Gastrocnemius medialis (tissue), 4 donors: ENCODE measurements at regions not wholly inside any gene's neighbourhood (a gene's known extent, or its start where the extent isn't known, plus 50 kb on each side); places are given as distances from the start of the nearest gene placed in this dataset.

Experiments used
- CTCF ChIP-seq, 5 experiments: fragments of 450-650 bp in 3 of 5; fragments of 200-600 bp in 2 of 5; sonication (generic) in 2 of 5; IDR thresholded peaks in 4 of 5; conservative IDR thresholded peaks in 1 of 5; 1 replicate in 4 of 5; 2 replicates in 1 of 5; pipeline ENCODE4 v1.5.1; 2016 to 2019; ENCODE audit warnings: antibody characterized with exemption in 5 of 5, mild to moderate bottlenecking in 3 of 5, moderate library complexity in 3 of 5
- POLR2A ChIP-seq, 2 donors: fragments of 450-650 bp; IDR thresholded peaks; one replicate each; pipeline ENCODE4 v1.6.1; 2017; ENCODE audit warnings: antibody characterized with exemption in 2 of 2, mild to moderate bottlenecking in 2 of 2, moderate library complexity in 2 of 2

- no peak for TF ChIP-seq CTCF (IDR thresholded peaks at IDR 0.05 in 4 of 5, conservative IDR thresholded peaks at IDR 0.05 in 1 of 5)
- TF ChIP-seq POLR2A (IDR thresholded peaks at IDR 0.05): no peak
Measured at GRCh38 chr13:90565985-90566713, 781.3 kb upstream of the MIR17HG start.
